B cell (primary cell): ENCODE measurements at regions not wholly inside any gene's neighbourhood (a gene's known extent, or its start where the extent isn't known, plus 50 kb on each side); places are given as distances from the start of the nearest gene placed in this dataset.

ENCODE experiments used
- ATAC-seq: fragments of 200-7000 bp; cut with Tn5 transposase; one replicate; pipeline ENCODE4 v1.10.0; 2021; ENCODE audit warnings: low read depth, mild to moderate bottlenecking, moderate number of reproducible peaks, moderate library complexity
- CTCF ChIA-PET: fragments of 350-600 bp; sonication (Branson Sonifier 250); formaldehyde crosslinking; loops from one replicate; lab custom pipeline; 2021; ENCODE audit warnings: antibody characterized with exemption, inconsistent platforms; lab: Charles Lee
- POLR2A ChIA-PET: fragments of 350-600 bp; sonication (Branson Sonifier 250); formaldehyde crosslinking; loops from one replicate; lab custom pipeline; 2021; ENCODE audit warnings: antibody characterized with exemption; lab: Charles Lee
- DNase-seq: peaks from one replicate; pipeline ENCODE4 v3.0.0; 2013
- H2AFZ ChIP-seq: 2 replicates; pipeline ENCODE4 v1.6.1; 2012; ENCODE audit warnings: mild to moderate bottlenecking, low read depth, low read length; ENCODE audit not compliant: insufficient read depth, poor library complexity, severe bottlenecking
- H3K27ac ChIP-seq, 2 donors: 1 replicate in 1 of 2; 2 replicates in 1 of 2; pipeline ENCODE4 v1.5.1; 2012 to 2013; ENCODE audit warnings: low read length in 2 of 2, mild to moderate bottlenecking in 2 of 2, moderate library complexity in 1 of 2
- H3K27me3 ChIP-seq, 4 experiments: fragments of 200-600 bp in 1 of 4; sonication (generic) in 1 of 4; replicated peaks in 1 of 4; 1 replicate in 2 of 4; 2 replicates in 2 of 4; pipeline versions ENCODE4 v1.6.1 to v1.7.0; 2013 to 2016; ENCODE audit warnings: low read length in 3 of 4, mild to moderate bottlenecking in 2 of 4, mixed read lengths in 1 of 4, moderate library complexity in 1 of 4; ENCODE audit not compliant: insufficient read depth in 4 of 4, control insufficient read depth in 3 of 4; ENCODE audit errors: control extremely low read depth in 1 of 4
- H3K36me3 ChIP-seq, 2 experiments: replicated peaks in 1 of 2; 1 replicate in 1 of 2; 2 replicates in 1 of 2; pipeline versions ENCODE4 v1.6.1 to v1.7.1; 2013; ENCODE audit warnings: low read length in 1 of 2; ENCODE audit not compliant: insufficient read depth in 2 of 2, control insufficient read depth in 1 of 2; ENCODE audit errors: control extremely low read depth in 1 of 2, extremely low read depth in 1 of 2
- H3K4me1 ChIP-seq, 2 donors: fragments of 200-600 bp in 1 of 2; sonication (generic) in 1 of 2; 1 replicate in 1 of 2; 2 replicates in 1 of 2; pipeline versions ENCODE4 v1.5.1 to v1.6.1; 2013 to 2017; ENCODE audit warnings: low read length in 2 of 2; ENCODE audit not compliant: control insufficient read depth in 2 of 2, insufficient read depth in 2 of 2
- H3K4me2 ChIP-seq: replicated peaks from 2 replicates; pipeline ENCODE3; 2012; ENCODE audit warnings: mild to moderate bottlenecking, low read depth, low read length; ENCODE audit not compliant: poor library complexity, severe bottlenecking
- H3K4me3 ChIP-seq, 5 experiments: fragments of 200-600 bp in 1 of 5; sonication (generic) in 1 of 5; 1 replicate in 3 of 5; 2 replicates in 2 of 5; pipeline versions ENCODE4 v1.5.1 to v1.7.0; 2011 to 2016; ENCODE audit warnings: low read length in 4 of 5, mild to moderate bottlenecking in 4 of 5, low read depth in 2 of 5, control low read depth in 1 of 5, moderate library complexity in 1 of 5; ENCODE audit not compliant: insufficient read depth in 1 of 5; ENCODE audit errors: control extremely low read depth in 1 of 5, extremely low read depth in 1 of 5
- H3K79me2 ChIP-seq: fragments of 200-600 bp; sonication (generic); one replicate; pipeline ENCODE4 v1.6.0; 2016; ENCODE audit warnings: low read length; ENCODE audit not compliant: control insufficient read depth, insufficient read depth
- H3K9ac ChIP-seq: fragments of 200-600 bp; sonication (generic); 2 replicates; pipeline ENCODE4 v1.6.1; 2017; ENCODE audit warnings: mild to moderate bottlenecking, low read length, moderate library complexity
- H3K9me3 ChIP-seq, 3 donors: one replicate each; pipeline versions ENCODE4 v1.6.1 to v1.7.1; 2013; ENCODE audit warnings: low read length in 2 of 3; ENCODE audit not compliant: control insufficient read depth in 2 of 3, insufficient read depth in 1 of 3; ENCODE audit errors: control extremely low read depth in 1 of 3
- H4K20me1 ChIP-seq: 2 replicates; pipeline ENCODE4 v1.6.0; 2012; ENCODE audit warnings: mild to moderate bottlenecking, low read length; ENCODE audit not compliant: insufficient read depth, control insufficient read depth, poor library complexity, severe bottlenecking
- H3K27ac Mint-ChIP-seq: one replicate; pipeline ENCODE4 v1.8.0; 2021; ENCODE audit warnings: mixed read lengths
- H3K27me3 Mint-ChIP-seq: one replicate; pipeline ENCODE4 v1.8.0; 2021; ENCODE audit warnings: mixed read lengths
- H3K4me1 Mint-ChIP-seq: one replicate; pipeline ENCODE4 v1.8.0; 2021; ENCODE audit warnings: mixed read lengths
- H3K4me3 Mint-ChIP-seq: one replicate; pipeline ENCODE4 v1.8.0; 2021; ENCODE audit warnings: mixed read lengths
- H3K9me3 Mint-ChIP-seq: one replicate; pipeline ENCODE4 v1.8.0; 2022; ENCODE audit warnings: mixed read lengths; ENCODE audit not compliant: insufficient read depth
- EZH2 ChIP-seq: IDR thresholded peaks from 2 replicates; pipeline ENCODE4 v1.6.1; 2012; ENCODE audit warnings: borderline replicate concordance, low read depth, mild to moderate bottlenecking, moderate library complexity, low read length; ENCODE audit not compliant: insufficient read depth, poor library complexity, severe bottlenecking
- whole genome bisulfite sequencing: methylation state at CpG from one replicate; pipeline ENCODE4 v1.1.5; 2013; ENCODE audit warnings: missing lambda C conversion rate; ENCODE audit not compliant: insufficient coverage; 5-methylcytosine and 5-hydroxymethylcytosine counted together
- intact Hi-C: fragments of 100-400 bp; cut with micrococcal nuclease; formaldehyde crosslinking; loops from one replicate; pipeline ENCODE4 v1.10.0; 2022
- TF ChIP-seq, protein P1 (sequence below): fragments of 200-600 bp; IDR thresholded peaks from one replicate; pipeline ENCODE4 v1.8.0; 2022; ENCODE audit warnings: antibody characterized with exemption, mild to moderate bottlenecking

DNA sequence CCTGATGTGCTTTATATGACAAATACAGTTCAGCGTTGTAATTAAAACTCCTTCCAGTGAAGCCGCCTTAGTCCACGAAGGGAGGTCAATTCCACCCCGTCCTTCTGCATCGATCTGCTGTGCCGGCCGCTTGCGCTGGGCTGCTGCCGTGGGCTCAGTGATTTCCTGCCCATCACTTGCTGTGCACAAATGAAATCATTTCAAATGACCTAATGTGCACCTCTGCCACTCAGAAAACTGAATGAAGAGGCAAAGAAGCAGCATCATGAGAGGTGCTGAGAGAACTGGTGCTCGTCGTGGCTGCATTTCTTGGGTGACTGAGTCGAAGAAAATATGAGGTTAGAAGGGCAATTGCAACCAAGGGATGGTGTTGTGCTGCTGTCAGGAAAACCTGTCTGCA is 144.3 kb upstream of the SYT6 start:
- Histone ChIP-seq H3K4me2 (no peak overlapping the region), H3K27ac (no peak overlapping the region), H4K20me1 (no peaks in the 10 kb centered on the region), H3K27me3 (peaks cover 0 to 3% (median 1%) of the 10 kb centered on the region in 4 experiments), H3K9ac (no peak overlapping the region), H3K9me3 (no peaks in the 10 kb centered on the region), H3K4me1 (no peaks in the 10 kb centered on the region), H2AFZ (no peak overlapping the region), H3K36me3 (no peaks in the 10 kb centered on the region), H3K79me2 (no peaks in the 10 kb centered on the region), H3K4me3 (no peak overlapping the region)
- intact Hi-C loops, result no loop called here
- POLR2A ChIA-PET, result no interaction called here
- no peak overlapping the region for H3K27ac Mint-ChIP-seq
- CTCF ChIA-PET, result no interaction called here
- peaks cover 31% of the 10 kb centered on the region for H3K27me3 Mint-ChIP-seq
- H3K9me3 Mint-ChIP-seq, result no peaks in the 10 kb centered on the region
- DNase-seq (no peak), ATAC-seq (no peak)
- no peak overlapping the region for H3K4me3 Mint-ChIP-seq
- H3K4me1 Mint-ChIP-seq, result no peaks in the 10 kb centered on the region
- WGBS, result 94% methylated on average over 11 of the region's 12 CpGs
- no peak for TF ChIP-seq EZH2
- TF ChIP-seq, protein P1, sequence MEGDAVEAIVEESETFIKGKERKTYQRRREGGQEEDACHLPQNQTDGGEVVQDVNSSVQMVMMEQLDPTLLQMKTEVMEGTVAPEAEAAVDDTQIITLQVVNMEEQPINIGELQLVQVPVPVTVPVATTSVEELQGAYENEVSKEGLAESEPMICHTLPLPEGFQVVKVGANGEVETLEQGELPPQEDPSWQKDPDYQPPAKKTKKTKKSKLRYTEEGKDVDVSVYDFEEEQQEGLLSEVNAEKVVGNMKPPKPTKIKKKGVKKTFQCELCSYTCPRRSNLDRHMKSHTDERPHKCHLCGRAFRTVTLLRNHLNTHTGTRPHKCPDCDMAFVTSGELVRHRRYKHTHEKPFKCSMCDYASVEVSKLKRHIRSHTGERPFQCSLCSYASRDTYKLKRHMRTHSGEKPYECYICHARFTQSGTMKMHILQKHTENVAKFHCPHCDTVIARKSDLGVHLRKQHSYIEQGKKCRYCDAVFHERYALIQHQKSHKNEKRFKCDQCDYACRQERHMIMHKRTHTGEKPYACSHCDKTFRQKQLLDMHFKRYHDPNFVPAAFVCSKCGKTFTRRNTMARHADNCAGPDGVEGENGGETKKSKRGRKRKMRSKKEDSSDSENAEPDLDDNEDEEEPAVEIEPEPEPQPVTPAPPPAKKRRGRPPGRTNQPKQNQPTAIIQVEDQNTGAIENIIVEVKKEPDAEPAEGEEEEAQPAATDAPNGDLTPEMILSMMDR, result no peak

DNA sequence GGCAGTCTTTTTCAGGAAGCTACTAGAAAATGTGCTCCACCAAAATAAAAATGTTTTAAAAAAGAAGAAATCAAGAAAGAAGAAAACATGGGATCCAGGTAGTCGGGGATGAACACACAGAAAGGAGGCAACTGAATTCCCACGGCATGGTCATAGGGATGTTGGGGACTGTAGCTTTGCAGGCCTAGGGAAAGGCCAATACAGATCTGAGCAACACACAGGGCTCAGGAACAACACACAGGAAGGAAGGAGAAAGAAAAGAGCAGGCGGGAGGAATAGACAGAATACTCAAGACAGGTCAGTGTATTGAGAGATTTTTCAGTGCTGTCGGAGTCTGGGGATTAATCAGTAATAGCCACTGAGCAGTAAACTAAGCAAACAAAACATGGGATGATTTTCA is 142.7 kb upstream of the SYT6 start:
- CTCF ChIA-PET, result no interaction called here
- intact Hi-C loops, result no loop called here
- no peak overlapping the region for H3K27ac Mint-ChIP-seq

More for the DNA sequence above, 142.7 kb upstream of the SYT6 start:
- 96% methylated on average over 4 of the region's 4 CpGs for WGBS
- Mint-ChIP-seq H3K4me3 (no peak overlapping the region), H3K27me3 (peaks cover 25% of the 10 kb centered on the region), H3K9me3 (no peaks in the 10 kb centered on the region), H3K4me1 (no peaks in the 10 kb centered on the region)
- no peak overlapping the region for H3K4me2 ChIP-seq
- H3K27ac ChIP-seq, result no peak overlapping the region
- no peak for DNase-seq
- POLR2A ChIA-PET, result no interaction called here
- H3K4me1 ChIP-seq, result no peaks in the 10 kb centered on the region
- no peaks in the 10 kb centered on the region for H3K79me2 ChIP-seq
- no peaks in the 10 kb centered on the region for H3K9me3 ChIP-seq
- peaks cover 0 to 3% (median 1%) of the 10 kb centered on the region in 4 experiments for H3K27me3 ChIP-seq
- no peak overlapping the region for H2AFZ ChIP-seq
- H3K9ac ChIP-seq, result no peak overlapping the region
- no peak for ATAC-seq
- H3K4me3 ChIP-seq, result no peak overlapping the region
- H4K20me1 ChIP-seq, result no peaks in the 10 kb centered on the region
- no peak for TF ChIP-seq EZH2
- no peaks in the 10 kb centered on the region for H3K36me3 ChIP-seq
